H1 (cell line): ENCODE measurements at regions not wholly inside any gene's neighbourhood (a gene's known extent, or its start where the extent isn't known, plus 50 kb on each side); places are given as distances from the start of the nearest gene placed in this dataset.

ENCODE experiments used
- CTCF ChIA-PET: fragments of 300-600 bp; sonication (Branson Sonifier 250); formaldehyde crosslinking; loops from one replicate; lab custom pipeline; 2021; ENCODE audit not compliant: partially characterized antibody; lab: Charles Lee
- POLR2A ChIA-PET: fragments of 300-600 bp; sonication (Branson Sonifier 250); formaldehyde crosslinking; loops from one replicate; lab custom pipeline; 2021; ENCODE audit warnings: inconsistent platforms; ENCODE audit not compliant: partially characterized antibody; lab: Charles Lee
- DNase-seq, 2 experiments: peaks; one replicate each; pipeline versions ENCODE4 v3.0.0 to v3.0.0-alpha.2; 2010 to 2022; ENCODE audit warnings: low spot score in 2 of 2, low read depth in 1 of 2, mixed read lengths in 1 of 2
- FAIRE-seq: peaks from 2 replicates; lab custom pipeline; 2011; peaks lifted over from hg19 to GRCh38; lab: Jason Lieb, UNC
- H2AFZ ChIP-seq: 2 replicates; pipeline ENCODE4 v1.8.1; 2012; ENCODE audit warnings: low read length, inconsistent platforms
- H2AK5ac ChIP-seq: 2 replicates; pipeline ENCODE4 v1.6.1; 2013; ENCODE audit warnings: low read depth, low read length
- H2BK120ac ChIP-seq: replicated peaks from 2 replicates; pipeline ENCODE3; 2013; ENCODE audit warnings: low read depth, low read length, inconsistent platforms
- H2BK12ac ChIP-seq: 2 replicates; pipeline ENCODE4 v1.6.1; 2013; ENCODE audit warnings: low read depth, low read length
- H2BK15ac ChIP-seq: 2 replicates; pipeline ENCODE4 v1.6.1; 2013; ENCODE audit warnings: low read length
- H2BK20ac ChIP-seq: 2 replicates; pipeline ENCODE4 v1.6.1; 2013; ENCODE audit warnings: low read length
- H2BK5ac ChIP-seq: 2 replicates; pipeline ENCODE4 v1.6.1; 2013; ENCODE audit warnings: low read depth, low read length
- H3K14ac ChIP-seq: 2 replicates; pipeline ENCODE4 v1.6.1; 2013; ENCODE audit warnings: inconsistent platforms; ENCODE audit not compliant: insufficient read length
- H3K18ac ChIP-seq: 2 replicates; pipeline ENCODE4 v1.6.1; 2013; ENCODE audit warnings: low read length; ENCODE audit errors: extremely low read depth
- H3K23ac ChIP-seq: 2 replicates; pipeline ENCODE4 v1.6.1; 2013; ENCODE audit warnings: inconsistent platforms; ENCODE audit not compliant: insufficient read length
- H3K23me2 ChIP-seq: 2 replicates; pipeline ENCODE4 v1.6.1; 2013; ENCODE audit warnings: low read depth, low read length
- H3K27ac ChIP-seq: 2 replicates; pipeline ENCODE4 v1.6.1; 2011; ENCODE audit warnings: low read depth, low read length, inconsistent platforms
- H3K27me3 ChIP-seq, 4 experiments: replicated peaks in 1 of 4; 1 replicate in 1 of 4; 2 replicates in 3 of 4; pipeline versions ENCODE4 v1.6.1 to v1.8.1; 2011 to 2013; ENCODE audit warnings: low read length in 3 of 4, mild to moderate bottlenecking in 3 of 4, inconsistent platforms in 2 of 4, mixed read lengths in 2 of 4, moderate library complexity in 1 of 4; ENCODE audit not compliant: control insufficient read depth in 3 of 4, insufficient read depth in 3 of 4; ENCODE audit errors: extremely low read depth in 1 of 4
- H3K36me3 ChIP-seq, 4 experiments: 2 replicates each; pipeline versions ENCODE4 v1.6.1 to v1.8.1; 2011 to 2013; ENCODE audit warnings: mild to moderate bottlenecking in 4 of 4, low read length in 3 of 4, moderate library complexity in 2 of 4, control low read depth in 1 of 4, inconsistent platforms in 1 of 4; ENCODE audit not compliant: insufficient read depth in 4 of 4, control insufficient read depth in 2 of 4
- H3K4ac ChIP-seq: replicated peaks from 2 replicates; pipeline ENCODE3; 2013; ENCODE audit warnings: low read length, low read depth, mixed read lengths, inconsistent platforms; ENCODE audit not compliant: insufficient read length
- H3K4me1 ChIP-seq, 4 experiments: replicated peaks in 1 of 4; 1 replicate in 1 of 4; 2 replicates in 3 of 4; pipeline versions ENCODE4 v1.6.1 to v1.8.1; 2011 to 2013; ENCODE audit warnings: low read length in 3 of 4, inconsistent platforms in 2 of 4, mixed read lengths in 1 of 4; ENCODE audit not compliant: insufficient read depth in 4 of 4, control insufficient read depth in 3 of 4
- H3K4me2 ChIP-seq, 2 experiments: 2 replicates each; pipeline versions ENCODE4 v1.6.1 to v1.8.1; 2011 to 2013; ENCODE audit warnings: low read depth in 2 of 2, low read length in 2 of 2, control low read depth in 1 of 2, inconsistent platforms in 1 of 2, mild to moderate bottlenecking in 1 of 2; ENCODE audit not compliant: insufficient read depth in 1 of 2
- H3K4me3 ChIP-seq, 4 experiments: fragments of 200-600, 300-600 bp in 1 of 4; sonication (generic), shearing (Covaris generic), sonication (Bioruptor Twin) in 1 of 4; 2 replicates each; pipeline versions ENCODE4 v1.5.1 to v1.8.1; 2011 to 2016; ENCODE audit warnings: low read length in 4 of 4, low read depth in 3 of 4, control low read depth in 2 of 4, inconsistent platforms in 2 of 4, mild to moderate bottlenecking in 2 of 4, mixed read lengths in 1 of 4, moderate library complexity in 1 of 4; ENCODE audit not compliant: insufficient read depth in 2 of 4; ENCODE audit errors: extremely low read depth in 1 of 4
- H3K56ac ChIP-seq: replicated peaks from 2 replicates; pipeline ENCODE3; 2013; ENCODE audit warnings: low read depth, mild to moderate bottlenecking, mixed read lengths, low read length, inconsistent platforms; ENCODE audit not compliant: insufficient read length
- H3K79me1 ChIP-seq: 2 replicates; pipeline ENCODE4 v1.6.1; 2013; ENCODE audit warnings: low read depth, low read length, control low read depth
- H3K79me2 ChIP-seq, 2 experiments: 2 replicates each; pipeline versions ENCODE4 v1.6.1 to v1.8.1; 2012 to 2013; ENCODE audit warnings: low read length in 2 of 2, mild to moderate bottlenecking in 2 of 2, inconsistent platforms in 1 of 2; ENCODE audit not compliant: insufficient read depth in 2 of 2, control insufficient read depth in 1 of 2
- H3K9ac ChIP-seq, 4 experiments: replicated peaks in 1 of 4; 1 replicate in 1 of 4; 2 replicates in 3 of 4; pipeline versions ENCODE4 v1.6.1 to v1.8.1; 2011 to 2013; ENCODE audit warnings: low read depth in 3 of 4, low read length in 3 of 4, control low read depth in 2 of 4, mild to moderate bottlenecking in 2 of 4, moderate library complexity in 2 of 4, inconsistent platforms in 1 of 4; ENCODE audit errors: extremely low read depth in 1 of 4
- H3K9me3 ChIP-seq, 2 experiments: 2 replicates each; pipeline versions ENCODE4 v1.6.1 to v1.8.1; 2012 to 2013; ENCODE audit warnings: mild to moderate bottlenecking in 2 of 2, moderate library complexity in 2 of 2, control low read depth in 1 of 2, inconsistent platforms in 1 of 2, low read depth in 1 of 2, low read length in 1 of 2, mixed read lengths in 1 of 2; ENCODE audit not compliant: insufficient read depth in 2 of 2
- H4K20me1 ChIP-seq, 2 experiments: replicated peaks in 1 of 2; 2 replicates each; pipeline versions ENCODE3 to v1.8.1; 2011 to 2013; ENCODE audit warnings: inconsistent platforms in 2 of 2, low read length in 2 of 2, mild to moderate bottlenecking in 1 of 2; ENCODE audit not compliant: insufficient read depth in 2 of 2, control insufficient read depth in 1 of 2
- H4K5ac ChIP-seq: 2 replicates; pipeline ENCODE4 v1.6.1; 2013; ENCODE audit warnings: low read length, low read depth, mixed read lengths, inconsistent platforms; ENCODE audit not compliant: insufficient read length
- H4K8ac ChIP-seq: 2 replicates; pipeline ENCODE4 v1.8.0; 2013; ENCODE audit warnings: mild to moderate bottlenecking, moderate library complexity, low read length, inconsistent platforms; ENCODE audit not compliant: insufficient read depth; ENCODE audit errors: extremely low read depth
- H4K91ac ChIP-seq: replicated peaks from 2 replicates; pipeline ENCODE3; 2013; ENCODE audit warnings: low read length, mixed read lengths, inconsistent platforms; ENCODE audit not compliant: insufficient read length
- ATF3 ChIP-seq: IDR thresholded peaks from 2 replicates; pipeline ENCODE4 v1.6.1; 2011; ENCODE audit warnings: low read depth, mild to moderate bottlenecking, low read length; ENCODE audit not compliant: insufficient read depth
- BRCA1 ChIP-seq: IDR thresholded peaks from 2 replicates; pipeline ENCODE4 v1.6.1; 2012; ENCODE audit warnings: low read depth, low read length, improper control_type of control experiment
- CBX5 ChIP-seq: fragments of 300-800, 300-1000 bp; sonication (generic); IDR thresholded peaks from 2 replicates; pipeline ENCODE4 v1.7.1; 2016; ENCODE audit warnings: antibody characterized with exemption, low read length, low read depth
- CEBPB ChIP-seq: IDR thresholded peaks from 2 replicates; pipeline ENCODE4 v1.6.1; 2012; ENCODE audit warnings: low read depth, low read length
- CTCF ChIP-seq, 3 experiments: IDR thresholded peaks; 1 replicate in 2 of 3; 2 replicates in 1 of 3; pipeline versions ENCODE4 v1.5.1 to v1.6.1; 2011; ENCODE audit warnings: low read length in 3 of 3, mild to moderate bottlenecking in 3 of 3, inconsistent platforms in 2 of 3, low read depth in 1 of 3, moderate library complexity in 1 of 3; ENCODE audit not compliant: insufficient read depth in 1 of 3; ENCODE audit errors: control extremely low read depth in 1 of 3
- RBBP5 ChIP-seq: IDR thresholded peaks from 2 replicates; pipeline ENCODE4 v1.7.1; 2012; ENCODE audit warnings: low read depth, mild to moderate bottlenecking, inconsistent platforms, low read length, moderate library complexity, borderline replicate concordance
- WGBS, 2 experiments: shearing (Covaris generic) in 1 of 2; methylation state at CpG; one replicate each; pipeline versions ENCODE4 v1.1.6 to v1.1.7; 2013 to 2015; ENCODE audit warnings: low lambda C conversion rate in 2 of 2, mixed read lengths in 2 of 2, inconsistent platforms in 1 of 2, low coverage in 1 of 2, missing lambda C conversion rate in 1 of 2; ENCODE audit not compliant: insufficient replicate concordance in 2 of 2, insufficient coverage in 1 of 2, insufficient read length in 1 of 2; ENCODE audit errors: extremely low coverage in 1 of 2, missing lambda C conversion rate in 1 of 2; 5-methylcytosine and 5-hydroxymethylcytosine counted together

GRCh38 chr16:76768948-76769347 lies 422.0 kb upstream of the MON1B start:
- Histone ChIP-seq H3K27me3 (no peaks in the 10 kb centered on the region), H3K4me2 (no peak overlapping the region), H2BK120ac (no peak overlapping the region), H3K36me3 (no peaks in the 10 kb centered on the region), H2BK15ac (no peak overlapping the region), H3K4me1 (no peaks in the 10 kb centered on the region), H4K5ac (no peak overlapping the region), H2BK20ac (no peak overlapping the region), H2AK5ac (no peak overlapping the region), H2AFZ (no peak overlapping the region), H3K79me2 (no peaks in the 10 kb centered on the region), H3K9ac (no peak overlapping the region), H3K9me3 (no peaks in the 10 kb centered on the region), H3K23me2 (no peaks in the 10 kb centered on the region), H3K23ac (no peak overlapping the region), H3K56ac (no peak overlapping the region), H3K79me1 (no peaks in the 10 kb centered on the region), H4K20me1 (no peaks in the 10 kb centered on the region), H4K8ac (no peak overlapping the region), H3K14ac (no peak overlapping the region), H2BK5ac (no peak overlapping the region), H4K91ac (no peak overlapping the region), H3K4me3 (no peak overlapping the region), H3K27ac (no peak overlapping the region), H2BK12ac (no peak overlapping the region), H3K4ac (no peak overlapping the region), H3K18ac (no peak overlapping the region)
- ChIA-PET CTCF (no interaction called here), POLR2A (no interaction called here)
- FAIRE-seq (no peak), DNase-seq (no peak)
- TF ChIP-seq CTCF (IDR thresholded peaks at IDR 0.05; ENCODE audit: control extremely low read depth in 1 of 3, insufficient read depth in 1 of 3, low read depth in 1 of 3, low read length in 3 of 3), result no peak
- TF ChIP-seq RBBP5, result no peak
- TF ChIP-seq CBX5, result no peak
- no peak for TF ChIP-seq ATF3
- TF ChIP-seq BRCA1, result no peak
- TF ChIP-seq CEBPB, result no peak
- 97% methylated on average over 8 of the region's 8 CpGs; no CpG with 5 or more reads in 1 of the 2 experiments for WGBS, 2 experiments
